ENCODE measurements at regions not wholly inside any gene's neighbourhood (a gene's known extent, or its start where the extent isn't known, plus 50 kb on each side); places are given as distances from the start of the nearest gene placed in this dataset.

GRCh38 chrX:127390316-127390715 lies 570.8 kb downstream of the PRR32 start:
- TF ChIP-seq EZH2 (IDR thresholded peaks at IDR 0.05) (no peak), POLR2AphosphoS5 (IDR thresholded peaks at IDR 0.05; ENCODE audit: borderline replicate concordance, low read depth, low read length) (no peak), FOXP2 (optimal IDR thresholded peaks at IDR 0.05; ENCODE audit: control extremely low read depth, extremely low read length, insufficient read depth) (no peak)

Measured in SK-N-MC (cell line).